Upper lobe of left lung (tissue), 4 donors: ENCODE measurements at regions not wholly inside any gene's neighbourhood (a gene's known extent, or its start where the extent isn't known, plus 50 kb on each side); places are given as distances from the start of the nearest gene placed in this dataset.

ENCODE experiments used
- CTCF ChIP-seq, 6 experiments: fragments of 450-650 bp in 4 of 6; fragments of 200-600 bp in 2 of 6; sonication (generic) in 2 of 6; IDR thresholded peaks; one replicate each; pipeline ENCODE4 v1.5.1; 2016 to 2019; ENCODE audit warnings: antibody characterized with exemption in 6 of 6
- EP300 ChIP-seq, 4 donors: sonication (generic); formaldehyde crosslinking; IDR thresholded peaks; one replicate each; pipeline ENCODE4 v1.5.1; 2017; ENCODE audit warnings: antibody characterized with exemption in 4 of 4, control low read depth in 2 of 4
- POLR2A ChIP-seq, 4 donors: fragments of 450-650 bp; IDR thresholded peaks; one replicate each; pipeline ENCODE4 v1.5.1; 2016 to 2017; ENCODE audit warnings: antibody characterized with exemption in 4 of 4, mild to moderate bottlenecking in 2 of 4
- POLR2AphosphoS5 ChIP-seq, 2 donors: sonication (generic); formaldehyde crosslinking; IDR thresholded peaks; one replicate each; pipeline ENCODE4 v1.5.1; 2017; ENCODE audit warnings: antibody characterized with exemption in 2 of 2

- no peak for TF ChIP-seq POLR2A (IDR thresholded peaks at IDR 0.05)
- no peak for TF ChIP-seq POLR2AphosphoS5 (IDR thresholded peaks at IDR 0.05)
- TF ChIP-seq CTCF (IDR thresholded peaks at IDR 0.05) = no peak
- no peak for TF ChIP-seq EP300 (IDR thresholded peaks at IDR 0.05)
Observed at GRCh38 chr4:45294464-45294863, 568.1 kb upstream of the GNPDA2 start.
